ENCODE measurements at regions not wholly inside any gene's neighbourhood (a gene's known extent, or its start where the extent isn't known, plus 50 kb on each side); places are given as distances from the start of the nearest gene placed in this dataset.

DNA sequence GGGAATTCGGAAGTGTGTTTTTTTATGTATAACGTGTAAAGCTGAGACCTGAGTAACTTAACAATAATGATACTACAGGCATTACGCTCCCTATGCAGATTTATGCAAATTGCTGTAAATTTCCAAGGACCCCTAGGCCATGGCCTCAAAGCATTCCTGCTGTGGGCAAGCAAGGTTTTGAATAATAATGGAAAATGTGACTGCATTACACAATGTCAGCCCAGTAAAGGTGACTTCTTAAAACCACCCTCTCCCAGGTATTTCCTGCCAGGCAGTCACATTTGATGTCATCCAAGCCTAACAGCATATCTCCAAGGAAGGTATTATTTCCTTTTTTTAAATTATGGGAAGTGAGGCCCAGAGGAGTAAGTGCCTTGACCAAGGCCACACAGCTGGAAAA lies 621.0 kb downstream of the BCL11B start:
- Mint-ChIP-seq H3K27ac (no peak overlapping the region), H3K4me3 (no peak overlapping the region)

DNA sequence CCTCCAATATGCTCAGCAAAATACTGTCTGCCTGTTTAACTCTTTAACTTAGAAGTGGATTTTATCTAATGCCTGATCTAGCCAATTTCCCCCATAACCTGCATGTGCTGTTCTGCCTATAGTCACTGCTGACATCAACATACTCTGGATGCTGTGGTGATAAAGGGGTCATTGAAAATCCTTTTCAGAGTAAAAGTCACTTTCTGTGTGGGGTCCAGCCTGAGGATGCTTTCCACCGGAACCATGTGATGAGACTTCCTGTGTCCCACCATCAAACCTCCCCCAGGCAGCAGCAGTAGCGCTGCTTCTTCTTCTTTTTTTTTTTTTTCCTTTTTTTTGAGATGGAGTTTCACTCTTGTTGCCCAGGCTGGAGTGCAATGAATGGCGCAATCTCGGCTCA lies 607.0 kb downstream of the BCL11B start:
- Histone ChIP-seq H3K27ac (ENCODE audit: low read length) (no peak overlapping the region), H3K36me3 (ENCODE audit: control insufficient read depth, insufficient read depth, low read length) (no peaks in the 10 kb centered on the region), H3K4me1 (ENCODE audit: control insufficient read depth, insufficient read depth, low read length) (no peaks in the 10 kb centered on the region), H3K9me3 (ENCODE audit: control insufficient read depth, insufficient read depth, low read length) (no peaks in the 10 kb centered on the region), H3K4me3 (ENCODE audit: low read length) (no peak overlapping the region), H3K27me3 (ENCODE audit: control insufficient read depth, insufficient read depth, low read length) (peaks cover 8% of the 10 kb centered on the region)
- Mint-ChIP-seq H3K27me3 (ENCODE audit: low read depth in 2 of 2) (peaks cover 18 to 42% of the 10 kb centered on the region in 2 donors), H3K4me1 (no peaks in the 10 kb centered on the region), H3K9me3 (no peaks in the 10 kb centered on the region), H3K4me3 (no peak overlapping the region), H3K36me3 (no peaks in the 10 kb centered on the region), H3K27ac (no peak overlapping the region)
- WGBS (ENCODE audit: insufficient coverage) = 76% methylated on average over 4 of the region's 4 CpGs
- TF ChIP-seq, protein P1, sequence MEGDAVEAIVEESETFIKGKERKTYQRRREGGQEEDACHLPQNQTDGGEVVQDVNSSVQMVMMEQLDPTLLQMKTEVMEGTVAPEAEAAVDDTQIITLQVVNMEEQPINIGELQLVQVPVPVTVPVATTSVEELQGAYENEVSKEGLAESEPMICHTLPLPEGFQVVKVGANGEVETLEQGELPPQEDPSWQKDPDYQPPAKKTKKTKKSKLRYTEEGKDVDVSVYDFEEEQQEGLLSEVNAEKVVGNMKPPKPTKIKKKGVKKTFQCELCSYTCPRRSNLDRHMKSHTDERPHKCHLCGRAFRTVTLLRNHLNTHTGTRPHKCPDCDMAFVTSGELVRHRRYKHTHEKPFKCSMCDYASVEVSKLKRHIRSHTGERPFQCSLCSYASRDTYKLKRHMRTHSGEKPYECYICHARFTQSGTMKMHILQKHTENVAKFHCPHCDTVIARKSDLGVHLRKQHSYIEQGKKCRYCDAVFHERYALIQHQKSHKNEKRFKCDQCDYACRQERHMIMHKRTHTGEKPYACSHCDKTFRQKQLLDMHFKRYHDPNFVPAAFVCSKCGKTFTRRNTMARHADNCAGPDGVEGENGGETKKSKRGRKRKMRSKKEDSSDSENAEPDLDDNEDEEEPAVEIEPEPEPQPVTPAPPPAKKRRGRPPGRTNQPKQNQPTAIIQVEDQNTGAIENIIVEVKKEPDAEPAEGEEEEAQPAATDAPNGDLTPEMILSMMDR (IDR thresholded peaks at IDR 0.05) = no peak
- intact Hi-C loops (cut with micrococcal nuclease) = no loop called here
- peak in 1 of 3 donors; percentile 14 for ATAC-seq
- DNase-seq = peak in 1 of 2 donors; percentile 32

More for the DNA sequence above, 621.0 kb downstream of the BCL11B start:
- Histone ChIP-seq H3K4me3 (ENCODE audit: low read length) (no peak overlapping the region), H3K36me3 (ENCODE audit: control insufficient read depth, insufficient read depth, low read length) (no peaks in the 10 kb centered on the region), H3K27ac (ENCODE audit: low read length) (no peak overlapping the region), H3K4me1 (ENCODE audit: control insufficient read depth, insufficient read depth, low read length) (no peaks in the 10 kb centered on the region), H3K27me3 (ENCODE audit: control insufficient read depth, insufficient read depth, low read length) (no peaks in the 10 kb centered on the region), H3K9me3 (ENCODE audit: control insufficient read depth, insufficient read depth, low read length) (peaks cover 4% of the 10 kb centered on the region)
- peaks cover 8 to 22% of the 10 kb centered on the region in 2 donors for H3K27me3 Mint-ChIP-seq (ENCODE audit: low read depth in 2 of 2)
- DNase-seq (no peak), ATAC-seq (no peak)
- TF ChIP-seq, protein P1 (IDR thresholded peaks at IDR 0.05) = no peak
- peaks cover 0 to 3% of the 10 kb centered on the region in 2 donors for H3K9me3 Mint-ChIP-seq
- no peaks in the 10 kb centered on the region for H3K4me1 Mint-ChIP-seq
- H3K36me3 Mint-ChIP-seq = peaks cover 12% of the 10 kb centered on the region
- intact Hi-C loops (cut with micrococcal nuclease) = no loop called here
- no CpG with 5 or more reads among the region's 3 CpGs for WGBS (ENCODE audit: insufficient coverage)

DNA sequence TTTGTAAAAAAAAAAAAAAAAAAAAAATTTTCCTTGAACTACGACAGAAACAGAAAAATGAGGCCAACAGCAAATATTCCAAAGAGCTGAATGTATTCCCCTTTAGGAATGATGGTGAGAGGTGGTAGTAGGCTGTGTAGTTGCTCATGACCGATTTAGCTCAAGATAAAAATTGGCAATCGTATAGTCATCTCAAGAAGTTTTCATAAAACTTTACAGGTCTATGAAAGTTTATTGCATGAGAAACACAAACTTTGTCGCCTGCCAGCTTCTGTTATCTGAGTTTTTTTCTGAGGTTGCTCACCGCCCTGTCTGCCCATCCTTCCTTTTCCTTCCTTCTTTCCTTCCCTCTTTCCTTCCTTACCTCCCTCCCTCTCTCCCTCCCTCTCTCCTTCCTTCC lies 605.5 kb downstream of the BCL11B start:
- Mint-ChIP-seq H3K36me3 (no peaks in the 10 kb centered on the region), H3K27ac (no peak overlapping the region), H3K27me3 (ENCODE audit: low read depth in 2 of 2) (peaks cover 24 to 43% of the 10 kb centered on the region in 2 donors), H3K9me3 (no peaks in the 10 kb centered on the region), H3K4me1 (no peaks in the 10 kb centered on the region), H3K4me3 (no peak overlapping the region)
- Histone ChIP-seq H3K27ac (ENCODE audit: low read length) (no peak overlapping the region), H3K27me3 (ENCODE audit: control insufficient read depth, insufficient read depth, low read length) (peaks cover 8% of the 10 kb centered on the region), H3K9me3 (ENCODE audit: control insufficient read depth, insufficient read depth, low read length) (no peaks in the 10 kb centered on the region), H3K4me1 (ENCODE audit: control insufficient read depth, insufficient read depth, low read length) (no peaks in the 10 kb centered on the region), H3K4me3 (ENCODE audit: low read length) (no peak overlapping the region), H3K36me3 (ENCODE audit: control insufficient read depth, insufficient read depth, low read length) (no peaks in the 10 kb centered on the region)
- TF ChIP-seq, protein P1 (IDR thresholded peaks at IDR 0.05) = no peak
- intact Hi-C loops (cut with micrococcal nuclease) = no loop called here
- DNase-seq = no peak
- WGBS (ENCODE audit: insufficient coverage) = 70% methylated on average over 5 of the region's 5 CpGs
- no peak for ATAC-seq

DNA sequence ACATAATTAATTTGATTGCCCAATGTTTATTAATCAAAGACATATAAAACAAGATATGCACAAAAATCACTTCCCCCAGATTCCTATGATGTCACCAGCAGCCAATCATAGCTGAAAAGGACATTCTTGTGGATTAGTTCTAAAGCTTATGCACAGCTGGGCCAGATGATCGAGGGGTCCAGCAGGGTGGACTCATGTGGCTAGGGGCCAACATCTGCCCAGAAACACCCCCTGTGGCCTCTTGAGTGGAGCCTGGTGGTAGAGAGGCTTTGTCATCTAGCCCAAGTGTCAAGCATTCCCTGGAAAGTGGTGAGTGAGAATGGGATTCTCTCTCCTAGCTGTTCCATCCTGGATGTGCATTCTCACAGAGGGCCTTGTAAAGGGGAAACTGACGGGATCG lies 590.0 kb downstream of the BCL11B start:
- TF ChIP-seq, protein P1 (IDR thresholded peaks at IDR 0.05) = no peak
- ATAC-seq (no peak), DNase-seq (no peak)
- peaks cover 2% of the 10 kb centered on the region for H3K27me3 ChIP-seq (ENCODE audit: control insufficient read depth, insufficient read depth, low read length)
- H3K27ac ChIP-seq (ENCODE audit: low read length) = no peak overlapping the region
- no peaks in the 10 kb centered on the region for H3K4me1 Mint-ChIP-seq
- H3K36me3 ChIP-seq (ENCODE audit: control insufficient read depth, insufficient read depth, low read length) = no peaks in the 10 kb centered on the region
- 95% methylated on average over 3 of the region's 3 CpGs for WGBS (ENCODE audit: insufficient coverage)
- peaks cover 7% of the 10 kb centered on the region for H3K36me3 Mint-ChIP-seq
- intact Hi-C loops (cut with micrococcal nuclease) = no loop called here
- no peaks in the 10 kb centered on the region for H3K9me3 ChIP-seq (ENCODE audit: control insufficient read depth, insufficient read depth, low read length)
- no peak overlapping the region for H3K4me3 ChIP-seq (ENCODE audit: low read length)
- H3K9me3 Mint-ChIP-seq = peaks cover 4 to 7% of the 10 kb centered on the region in 2 donors
- H3K4me3 Mint-ChIP-seq = no peak overlapping the region
- no peak overlapping the region for H3K27ac Mint-ChIP-seq
- no peaks in the 10 kb centered on the region for H3K4me1 ChIP-seq (ENCODE audit: control insufficient read depth, insufficient read depth, low read length)
- peaks cover 8 to 12% of the 10 kb centered on the region in 2 donors for H3K27me3 Mint-ChIP-seq (ENCODE audit: low read depth in 2 of 2)
